ENCODE measurements at regions not wholly inside any gene's neighbourhood (a gene's known extent, or its start where the extent isn't known, plus 50 kb on each side); places are given as distances from the start of the nearest gene placed in this dataset.
"Not testable (repeated sequence)": the region's sequence is repeated elsewhere in the genome, so short reads cannot be mapped to it uniquely, and the experiment has no call there.

GRCh38 chr10:26952094-26952493 is 91.3 kb upstream of the ABI1 start:
- Histone ChIP-seq H3K27me3 (no peaks in the 10 kb centered on the region), H3K4me3 (no peak overlapping the region), H3K27ac (no peak overlapping the region), H3K36me3 (no peaks in the 10 kb centered on the region), H3K9me3 (replicated peaks) (peaks cover 3% of the 10 kb centered on the region; the same call in 1 of the 2 replicates), H3K4me1 (no peaks in the 10 kb centered on the region)
- DNase-seq, result no peak

GRCh38 chr10:26951650-26952049 is 90.9 kb upstream of the ABI1 start:
- H3K4me3 ChIP-seq, result no peak overlapping the region
- no peaks in the 10 kb centered on the region for H3K27me3 ChIP-seq
- peaks cover 3% of the 10 kb centered on the region; the same call in 1 of the 2 replicates for H3K9me3 ChIP-seq (replicated peaks)
- no peaks in the 10 kb centered on the region for H3K4me1 ChIP-seq
- DNase-seq, result no peak
- no peaks in the 10 kb centered on the region for H3K36me3 ChIP-seq
- H3K27ac ChIP-seq, result no peak overlapping the region

GRCh38 chr10:26950934-26951333 is 90.2 kb upstream of the ABI1 start:
- H3K9me3 ChIP-seq (replicated peaks), result peaks cover 3% of the 10 kb centered on the region; the same call in 1 of the 2 replicates
- no peak overlapping the region for H3K27ac ChIP-seq
- no peaks in the 10 kb centered on the region for H3K27me3 ChIP-seq
- DNase-seq, result no peak
- no peaks in the 10 kb centered on the region for H3K36me3 ChIP-seq
- H3K4me1 ChIP-seq, result no peaks in the 10 kb centered on the region
- no peak overlapping the region for H3K4me3 ChIP-seq

GRCh38 chr10:26946102-26946811 is 85.5 kb upstream of the ABI1 start:
- H3K27me3 ChIP-seq, result no peaks in the 10 kb centered on the region
- H3K27ac ChIP-seq, result no peak overlapping the region
- DNase-seq, result no peak
- no peak overlapping the region for H3K4me3 ChIP-seq
- no peaks in the 10 kb centered on the region for H3K4me1 ChIP-seq
- H3K36me3 ChIP-seq, result no peaks in the 10 kb centered on the region
- H3K9me3 ChIP-seq (replicated peaks), result peaks cover 3% of the 10 kb centered on the region; the same call in 1 of the 2 replicates

DNA sequence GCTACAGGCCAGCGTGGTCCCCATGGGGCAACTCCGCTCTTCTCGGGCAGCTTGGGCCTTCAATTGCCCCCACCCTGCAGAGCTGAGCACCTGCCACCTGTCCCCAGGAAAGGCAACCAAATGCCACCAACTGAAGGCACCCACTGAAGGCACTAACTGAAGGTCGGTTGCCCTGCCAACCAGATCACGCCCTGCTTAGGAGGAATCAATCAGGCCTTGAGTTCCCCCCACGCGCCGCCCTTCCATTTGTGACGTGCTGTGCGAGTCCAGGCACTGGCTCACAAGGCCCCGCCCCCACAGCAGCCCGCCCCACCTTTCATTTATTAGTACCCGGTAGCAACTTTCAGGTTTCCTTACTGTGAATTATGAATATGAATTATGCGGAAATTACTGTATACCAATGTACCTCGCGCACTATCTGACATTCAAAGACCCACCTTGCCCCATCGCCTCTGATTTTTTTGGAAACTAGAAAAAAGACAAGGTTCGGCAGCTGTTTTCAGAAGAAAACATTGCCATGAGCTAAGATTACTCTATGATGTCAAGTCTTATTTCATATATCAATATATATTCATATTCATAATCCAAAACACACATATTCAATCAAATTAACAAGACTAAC is 83.6 kb upstream of the ABI1 start:
- Histone ChIP-seq H3K27ac (no peak overlapping the region), H3K36me3 (no peaks in the 10 kb centered on the region), H3K4me3 (no peak overlapping the region), H3K4me1 (no peaks in the 10 kb centered on the region), H3K9me3 (replicated peaks) (no peaks in the 10 kb centered on the region), H3K27me3 (no peaks in the 10 kb centered on the region)
- DNase-seq, result no peak

DNA sequence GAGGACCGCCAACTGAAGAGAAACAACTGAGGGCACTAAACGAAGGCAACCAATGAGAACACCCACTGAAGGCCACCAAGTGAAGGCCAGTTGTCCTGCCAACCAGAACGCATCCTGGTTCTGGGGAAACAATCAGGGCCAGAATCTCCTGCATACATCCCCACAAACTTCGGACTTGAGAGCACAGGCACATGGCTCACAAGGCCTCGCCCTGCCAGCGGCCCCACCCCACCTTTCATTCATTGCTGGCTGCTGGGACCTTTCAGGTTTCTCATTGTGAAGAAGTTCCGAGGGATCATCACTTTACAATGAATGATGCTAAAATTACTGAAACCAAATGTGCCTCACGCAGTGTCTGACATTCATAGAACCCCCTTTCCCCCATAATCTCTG is 79.2 kb upstream of the ABI1 start:
- Histone ChIP-seq H3K27ac (no peak overlapping the region), H3K4me1 (no peaks in the 10 kb centered on the region), H3K36me3 (no peaks in the 10 kb centered on the region), H3K27me3 (no peaks in the 10 kb centered on the region), H3K4me3 (no peak overlapping the region), H3K9me3 (replicated peaks) (no peaks in the 10 kb centered on the region)
- DNase-seq, result no peak

- no peak overlapping the region for H3K27ac ChIP-seq
- no peak for DNase-seq
- no peak overlapping the region for H3K4me3 ChIP-seq
- no peaks in the 10 kb centered on the region for H3K9me3 ChIP-seq (replicated peaks)
- no peaks in the 10 kb centered on the region for H3K27me3 ChIP-seq
- no peaks in the 10 kb centered on the region for H3K4me1 ChIP-seq
- H3K36me3 ChIP-seq, result no peaks in the 10 kb centered on the region
Observed at GRCh38 chr10:26939290-26939961, 78.7 kb upstream of the ABI1 start.

- no peak overlapping the region for H3K27ac ChIP-seq
- H3K36me3 ChIP-seq, result no peaks in the 10 kb centered on the region
- no peaks in the 10 kb centered on the region for H3K9me3 ChIP-seq (replicated peaks)
- no peaks in the 10 kb centered on the region for H3K27me3 ChIP-seq
- no peaks in the 10 kb centered on the region for H3K4me1 ChIP-seq
- no peak overlapping the region for H3K4me3 ChIP-seq
- DNase-seq, result no peak
Observed at GRCh38 chr10:26938578-26938977, 77.8 kb upstream of the ABI1 start.

GRCh38 chr10:26937371-26937770 is 76.6 kb upstream of the ABI1 start:
- Histone ChIP-seq H3K4me1 (no peaks in the 10 kb centered on the region), H3K4me3 (no peak overlapping the region), H3K9me3 (replicated peaks) (no peaks in the 10 kb centered on the region), H3K27me3 (no peaks in the 10 kb centered on the region), H3K27ac (no peak overlapping the region), H3K36me3 (no peaks in the 10 kb centered on the region)
- no peak for DNase-seq

- H3K9me3 ChIP-seq (replicated peaks); H3K27ac ChIP-seq; DNase-seq; H3K4me3 ChIP-seq; H3K4me1 ChIP-seq; H3K27me3 ChIP-seq; H3K36me3 ChIP-seq: not testable (repeated sequence)
Observed at GRCh38 chr10:26934190-26934589, 73.4 kb upstream of the ABI1 start.

- Histone ChIP-seq H3K9me3 (replicated peaks) (no peaks in the 10 kb centered on the region; the same call in 1 of the 2 replicates), H3K27me3 (no peaks in the 10 kb centered on the region), H3K27ac (no peak overlapping the region)
Observed at GRCh38 chr10:26932576-26932975, 71.8 kb upstream of the ABI1 start.

DNA sequence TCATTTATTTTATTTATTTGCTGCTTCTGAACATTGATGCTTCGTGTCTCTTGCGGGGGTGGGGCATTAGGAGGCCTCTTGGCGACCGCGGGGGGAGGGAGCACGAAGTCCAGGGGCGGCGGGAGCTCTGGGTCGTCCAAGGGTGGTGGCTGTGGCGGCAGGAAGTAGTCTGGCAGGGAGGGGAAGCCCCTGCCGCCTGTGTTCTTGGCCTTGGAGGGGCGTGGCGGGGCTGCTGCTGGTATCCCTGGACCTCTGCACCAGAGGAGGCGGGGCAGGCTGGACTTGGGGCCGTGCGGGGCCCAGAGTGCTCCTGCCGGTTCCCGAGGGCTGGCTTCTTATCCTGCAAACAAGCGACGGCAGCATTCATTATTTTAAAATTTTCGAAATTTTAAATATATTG is 70.5 kb upstream of the ABI1 start:
- no peaks in the 10 kb centered on the region for H3K36me3 ChIP-seq
- H3K9me3 ChIP-seq (replicated peaks), result no peaks in the 10 kb centered on the region; the same call in 1 of the 2 replicates
- H3K4me1 ChIP-seq, result no peaks in the 10 kb centered on the region
- no peak overlapping the region for H3K27ac ChIP-seq
- DNase-seq, result no peak
- H3K4me3 ChIP-seq, result no peak overlapping the region
- H3K27me3 ChIP-seq, result no peaks in the 10 kb centered on the region

More at GRCh38 chr10:26932576-26932975, 71.8 kb upstream of the ABI1 start:
- H3K4me3 ChIP-seq, result no peak overlapping the region
- H3K4me1 ChIP-seq, result no peaks in the 10 kb centered on the region
- no peak for DNase-seq
- no peaks in the 10 kb centered on the region for H3K36me3 ChIP-seq

DNA sequence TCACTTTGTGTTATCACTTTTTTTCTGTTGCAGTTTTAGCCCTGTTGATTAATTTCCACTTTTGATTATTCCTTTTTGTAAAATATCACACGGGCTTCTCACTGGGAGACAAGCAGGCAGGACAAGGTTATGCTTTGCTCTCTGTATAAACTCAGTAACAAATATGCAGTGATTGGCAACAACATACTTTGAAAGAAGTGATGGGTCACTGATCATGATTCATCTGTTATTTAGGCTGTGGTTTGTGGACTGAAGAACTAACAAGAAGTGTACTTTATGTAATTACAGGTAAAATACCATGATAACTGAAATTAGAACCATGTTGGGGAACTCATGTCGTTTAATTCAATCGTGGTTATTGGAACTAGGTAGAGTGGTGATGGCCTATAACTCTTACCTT is 62.1 kb upstream of the ABI1 start:
- not testable (repeated sequence) for H3K9me3 ChIP-seq (replicated peaks); H3K36me3 ChIP-seq; DNase-seq; H3K27ac ChIP-seq; H3K4me3 ChIP-seq; H3K4me1 ChIP-seq; H3K27me3 ChIP-seq

DNA sequence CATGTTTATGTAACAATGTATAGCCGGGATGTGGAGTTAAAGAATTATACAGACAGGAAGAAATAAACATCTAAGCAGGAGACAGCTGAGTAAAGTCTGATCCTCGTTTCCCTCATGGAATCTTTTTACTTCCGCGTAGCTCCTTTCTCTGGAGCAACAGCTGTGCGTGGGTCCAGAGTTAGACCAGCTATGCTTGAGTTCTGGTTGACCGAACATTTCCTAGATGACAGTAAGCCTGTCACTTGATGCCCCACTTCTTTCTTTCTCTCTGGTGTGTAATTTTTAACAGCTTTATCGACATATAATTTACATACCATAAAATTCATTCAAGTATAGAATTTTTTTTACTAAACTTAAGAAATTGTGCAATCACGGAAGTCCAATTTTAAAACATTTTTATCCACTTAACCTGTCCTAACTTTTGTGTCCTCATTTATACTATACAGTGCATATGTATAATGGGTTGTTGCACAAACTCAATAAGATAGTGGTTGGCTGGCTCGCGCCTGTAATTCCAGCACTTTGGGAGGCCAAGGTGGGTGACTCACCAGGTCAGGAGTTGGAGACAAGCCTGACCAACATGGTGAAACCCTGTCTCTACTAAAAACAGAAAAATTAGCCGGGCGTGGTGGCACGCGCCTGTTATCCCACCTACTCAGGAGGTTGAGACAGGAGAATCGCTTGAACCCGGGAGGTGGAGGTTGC is 58.5 kb upstream of the ABI1 start:
- peak; percentile 49 to 66 for DNase-seq

GRCh38 chr10:26914898-26915297 is 54.1 kb upstream of the ABI1 start:
- no peaks in the 10 kb centered on the region for H3K27me3 ChIP-seq
- no peak for DNase-seq
- H3K27ac ChIP-seq, result no peak overlapping the region
- H3K9me3 ChIP-seq (replicated peaks), result 0 out of 2 replicates have a peak, but pooled peaks cover 5% of the 10 kb centered on the region
- no peaks in the 10 kb centered on the region for H3K36me3 ChIP-seq
- H3K4me3 ChIP-seq, result no peak overlapping the region
- peaks cover 9% of the 10 kb centered on the region for H3K4me1 ChIP-seq

More for the DNA sequence above, 58.5 kb upstream of the ABI1 start:
- H3K9me3 ChIP-seq (replicated peaks); H3K4me1 ChIP-seq; H3K36me3 ChIP-seq; H3K27ac ChIP-seq; H3K4me3 ChIP-seq; H3K27me3 ChIP-seq: not testable (repeated sequence)

Data from SJCRH30 (cell line).